ENCODE measurements at regions not wholly inside any gene's neighbourhood (a gene's known extent, or its start where the extent isn't known, plus 50 kb on each side); places are given as distances from the start of the nearest gene placed in this dataset.
"Not testable (repeated sequence)": the region's sequence is repeated elsewhere in the genome, so short reads cannot be mapped to it uniquely, and the experiment has no call there.

DNA sequence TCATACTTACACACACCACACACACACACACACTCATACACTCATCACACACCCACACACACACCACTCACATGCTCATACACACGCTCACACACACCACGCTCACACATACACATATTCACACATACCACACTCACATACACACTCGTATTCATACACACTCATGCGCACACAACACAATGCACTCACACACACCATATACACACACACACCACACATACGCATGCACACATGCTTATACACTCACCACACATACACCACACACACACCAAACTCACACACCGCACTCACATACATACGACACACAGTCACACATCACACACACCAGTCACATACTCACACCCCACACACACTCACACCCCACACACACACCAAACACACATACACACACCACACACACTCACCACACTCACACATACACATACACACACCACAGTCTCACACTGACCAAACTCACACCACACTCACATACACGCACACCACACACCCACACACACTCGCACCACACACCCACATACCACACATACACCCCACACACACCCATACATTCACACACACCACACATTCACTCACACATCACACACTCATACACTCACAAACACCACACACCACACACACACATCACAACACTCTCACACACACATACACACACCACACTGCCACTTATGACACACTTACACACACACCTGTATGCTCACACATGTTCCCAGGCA, 88.9 kb downstream of the IRX5 start:
- no peak overlapping the region for H3K27ac ChIP-seq
- TF ChIP-seq, protein P1, sequence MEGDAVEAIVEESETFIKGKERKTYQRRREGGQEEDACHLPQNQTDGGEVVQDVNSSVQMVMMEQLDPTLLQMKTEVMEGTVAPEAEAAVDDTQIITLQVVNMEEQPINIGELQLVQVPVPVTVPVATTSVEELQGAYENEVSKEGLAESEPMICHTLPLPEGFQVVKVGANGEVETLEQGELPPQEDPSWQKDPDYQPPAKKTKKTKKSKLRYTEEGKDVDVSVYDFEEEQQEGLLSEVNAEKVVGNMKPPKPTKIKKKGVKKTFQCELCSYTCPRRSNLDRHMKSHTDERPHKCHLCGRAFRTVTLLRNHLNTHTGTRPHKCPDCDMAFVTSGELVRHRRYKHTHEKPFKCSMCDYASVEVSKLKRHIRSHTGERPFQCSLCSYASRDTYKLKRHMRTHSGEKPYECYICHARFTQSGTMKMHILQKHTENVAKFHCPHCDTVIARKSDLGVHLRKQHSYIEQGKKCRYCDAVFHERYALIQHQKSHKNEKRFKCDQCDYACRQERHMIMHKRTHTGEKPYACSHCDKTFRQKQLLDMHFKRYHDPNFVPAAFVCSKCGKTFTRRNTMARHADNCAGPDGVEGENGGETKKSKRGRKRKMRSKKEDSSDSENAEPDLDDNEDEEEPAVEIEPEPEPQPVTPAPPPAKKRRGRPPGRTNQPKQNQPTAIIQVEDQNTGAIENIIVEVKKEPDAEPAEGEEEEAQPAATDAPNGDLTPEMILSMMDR (IDR thresholded peaks at IDR 0.05) = no peak
- DNase-seq (no peak), ATAC-seq (no peak)
- H3K27me3 ChIP-seq (ENCODE audit: low read depth) = no peaks in the 10 kb centered on the region
- H3K36me3 ChIP-seq = no peaks in the 10 kb centered on the region
- no peaks in the 10 kb centered on the region for H3K9me3 ChIP-seq
- no peaks in the 10 kb centered on the region for H3K4me1 ChIP-seq
- H3K4me3 ChIP-seq = no peak overlapping the region
- intact Hi-C loops (cut with DNase I) = no loop called here

DNA sequence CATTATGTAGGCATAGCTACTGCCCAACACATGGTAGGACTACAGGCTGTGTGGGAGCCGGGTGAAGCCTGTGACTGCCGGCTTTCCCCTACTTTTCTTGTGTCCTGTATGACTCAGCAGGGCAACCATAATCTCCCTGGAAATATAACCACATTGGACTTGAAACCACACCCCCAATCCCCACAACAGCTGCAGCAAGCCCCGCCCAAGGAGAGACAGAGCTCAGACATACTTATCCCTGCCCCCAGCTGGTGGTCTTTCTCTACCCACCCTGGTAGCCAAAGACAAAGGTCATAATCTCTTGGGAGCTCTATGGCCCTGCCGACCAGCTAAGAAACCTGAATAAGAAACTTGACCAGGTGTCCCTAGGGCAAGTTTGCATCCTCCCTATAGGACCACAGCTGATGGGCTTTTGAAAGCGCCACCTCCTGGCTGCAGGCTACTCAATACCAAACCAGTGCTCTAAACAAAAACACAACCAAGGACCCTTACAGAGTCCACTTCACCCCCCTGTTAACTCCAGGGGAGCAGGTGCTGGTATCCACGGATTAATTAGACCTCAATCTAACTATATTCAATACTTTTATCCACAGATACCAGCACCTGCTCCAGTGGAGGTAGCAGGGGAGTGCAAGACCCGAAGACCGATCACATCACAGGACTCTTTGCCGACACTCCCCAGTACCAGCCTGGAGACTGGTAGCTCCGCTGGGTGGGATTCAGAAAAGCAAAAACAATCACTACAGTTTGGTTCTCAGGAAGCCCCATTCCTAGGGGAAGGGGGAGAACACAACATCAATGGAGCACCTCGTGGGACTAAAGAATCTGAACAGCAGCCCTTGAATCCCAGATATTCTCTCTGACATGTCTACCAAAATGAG, 91.2 kb downstream of the IRX5 start:
- intact Hi-C loops (cut with DNase I) = no loop called here
- Histone ChIP-seq H3K27me3 (ENCODE audit: low read depth) (no peaks in the 10 kb centered on the region), H3K27ac (no peak overlapping the region), H3K36me3 (no peaks in the 10 kb centered on the region), H3K4me1 (no peaks in the 10 kb centered on the region), H3K4me3 (no peak overlapping the region), H3K9me3 (no peaks in the 10 kb centered on the region)
- DNase-seq (no peak), ATAC-seq (no peak)
- TF ChIP-seq, protein P1 (IDR thresholded peaks at IDR 0.05) = no peak

DNA sequence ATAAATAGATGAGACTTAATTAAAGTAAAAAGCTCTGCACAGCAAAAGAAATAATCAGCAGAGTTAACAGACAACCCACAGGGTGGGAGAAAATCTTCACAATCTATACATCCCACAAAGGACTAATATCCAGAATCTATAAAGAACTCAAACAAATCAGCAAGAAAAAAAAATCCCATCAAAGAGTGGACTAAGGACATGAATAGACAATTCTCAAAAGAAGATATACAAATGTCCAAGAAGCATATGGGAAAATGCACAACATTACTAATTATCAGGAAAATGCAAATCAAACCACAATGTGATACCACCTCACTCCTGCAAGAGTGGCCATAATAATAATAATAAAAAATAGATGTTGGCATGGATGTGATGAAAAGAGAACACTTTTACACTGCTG, 96.6 kb downstream of the IRX5 start:
- intact Hi-C loops (cut with DNase I); H3K27ac ChIP-seq; H3K4me1 ChIP-seq; H3K27me3 ChIP-seq (ENCODE audit: low read depth); DNase-seq; H3K36me3 ChIP-seq; H3K4me3 ChIP-seq; ATAC-seq; H3K9me3 ChIP-seq: not testable (repeated sequence)

DNA sequence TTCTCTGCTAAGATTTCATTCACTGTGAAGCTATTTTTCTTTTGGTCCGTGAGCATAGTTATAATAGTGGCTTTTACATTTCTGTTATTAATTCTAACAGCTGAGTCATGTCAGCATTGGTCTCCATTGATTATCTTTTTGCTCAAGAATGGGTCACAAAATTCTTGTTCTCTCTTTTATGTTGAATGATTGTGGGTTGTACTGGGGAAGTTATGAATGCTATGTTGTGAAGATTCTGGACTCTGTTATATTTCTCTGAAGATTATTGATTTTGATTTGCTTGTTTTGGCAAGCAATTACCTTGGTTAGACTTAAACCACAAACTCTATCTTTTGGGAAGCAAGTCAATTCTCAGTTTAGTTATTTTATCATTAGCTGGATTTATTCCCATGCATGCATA, 98.8 kb downstream of the IRX5 start:
- intact Hi-C loops (cut with DNase I) = no loop called here
- DNase-seq = no peak
- Histone ChIP-seq H3K27ac (no peak overlapping the region), H3K36me3 (no peaks in the 10 kb centered on the region), H3K9me3 (no peaks in the 10 kb centered on the region), H3K27me3 (ENCODE audit: low read depth) (peaks cover 8% of the 10 kb centered on the region), H3K4me3 (no peak overlapping the region), H3K4me1 (no peaks in the 10 kb centered on the region)
- TF ChIP-seq, protein P1 (IDR thresholded peaks at IDR 0.05) = no peak
- no peak for ATAC-seq

DNA sequence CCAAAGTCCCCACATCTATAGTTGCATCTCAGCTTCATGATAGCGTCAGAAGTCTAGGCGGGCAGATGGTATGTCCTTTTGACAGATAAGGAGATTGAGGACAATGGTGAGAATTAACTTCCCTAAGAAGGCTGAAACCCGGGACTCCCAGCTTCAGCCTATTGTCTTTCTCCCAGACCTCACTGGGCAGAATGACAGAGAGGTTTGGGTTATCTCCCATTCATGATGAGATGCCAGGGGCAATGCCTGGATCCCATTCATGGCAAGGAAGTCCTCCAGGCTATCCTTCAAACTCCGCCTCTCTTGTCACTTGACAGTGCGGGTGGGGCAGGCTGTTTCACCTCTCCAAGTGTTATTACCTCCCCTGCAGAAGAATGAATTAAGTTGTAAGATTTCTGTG, 100.3 kb downstream of the IRX5 start:
- DNase-seq (no peak), ATAC-seq (no peak)
- intact Hi-C loops (cut with DNase I) = no loop called here
- Histone ChIP-seq H3K27me3 (ENCODE audit: low read depth) (peaks cover 8% of the 10 kb centered on the region), H3K36me3 (no peaks in the 10 kb centered on the region), H3K4me1 (no peaks in the 10 kb centered on the region), H3K4me3 (no peak overlapping the region), H3K27ac (no peak overlapping the region), H3K9me3 (no peaks in the 10 kb centered on the region)
- TF ChIP-seq, protein P1 (IDR thresholded peaks at IDR 0.05) = no peak

DNA sequence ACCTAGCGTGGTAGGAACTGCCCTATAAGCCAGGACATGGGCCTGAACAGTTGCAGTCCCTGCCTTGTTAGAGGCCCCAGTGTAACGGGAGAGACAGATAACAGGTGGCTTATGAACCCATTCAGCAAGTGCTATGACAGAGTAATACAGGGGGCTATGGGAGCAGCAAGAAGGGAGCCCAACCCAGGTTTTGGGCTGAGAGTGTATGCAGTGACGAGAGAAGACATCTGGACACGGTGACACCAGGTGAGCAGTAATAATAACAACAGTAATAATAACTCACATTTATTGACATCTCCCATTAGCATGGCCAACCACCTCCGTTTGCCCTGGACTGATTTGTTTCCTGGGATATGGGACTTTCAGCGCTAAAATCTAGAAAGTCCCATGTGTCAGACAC, 100.8 kb downstream of the IRX5 start:
- TF ChIP-seq, protein P1 (IDR thresholded peaks at IDR 0.05) = no peak
- Histone ChIP-seq H3K27me3 (ENCODE audit: low read depth) (peaks cover 8% of the 10 kb centered on the region), H3K36me3 (no peaks in the 10 kb centered on the region), H3K27ac (no peak overlapping the region), H3K9me3 (no peaks in the 10 kb centered on the region), H3K4me3 (no peak overlapping the region), H3K4me1 (no peaks in the 10 kb centered on the region)
- DNase-seq (no peak), ATAC-seq (no peak)
- intact Hi-C loops (cut with DNase I) = no loop called here

Data from lower lobe of right lung (tissue), 2 donors.